HCT116 (cell line): ENCODE measurements at regions not wholly inside any gene's neighbourhood (a gene's known extent, or its start where the extent isn't known, plus 50 kb on each side); places are given as distances from the start of the nearest gene placed in this dataset.

Experiments
- ATAC-seq: fragments of 200-7000 bp; cut with Tn5 transposase; 2 replicates; pipeline ENCODE4 v1.9.1; 2020; ENCODE audit warnings: mild to moderate bottlenecking, moderate library complexity
- BruUV-seq: library from RNA; stranded (reverse); fragments of 400-500 nt; replicated peaks from 2 replicates; lab custom pipeline; 2021; lab: Mats Ljungman, UMichigan
- CTCF ChIA-PET: fragments of 300-600 bp; sonication (Branson Sonifier 250); formaldehyde crosslinking; loops from one replicate; lab custom pipeline; 2021; ENCODE audit warnings: antibody characterized with exemption; lab: Charles Lee
- POLR2A ChIA-PET: fragments of 300-600, 350-600 bp; sonication (Branson Sonifier 250); formaldehyde crosslinking; loops from one replicate; lab custom pipeline; 2021; ENCODE audit warnings: antibody characterized with exemption; lab: Charles Lee
- RAD21 ChIA-PET, 2 experiments: fragments of 300-600 bp; sonication (Branson Sonifier 250); formaldehyde crosslinking; loops; one replicate each; lab custom pipeline; 2023; ENCODE audit warnings: low total read pairs in 2 of 2; ENCODE audit not compliant: uncharacterized antibody in 2 of 2, unreplicated experiment in 2 of 2, low non-redundant PET in 1 of 2; lab: Charles Lee
- DNase-seq: peaks from one replicate; pipeline ENCODE4 v3.0.0-alpha.2; 2010; ENCODE audit warnings: low read depth, low spot score
- H2AFZ ChIP-seq: fragments of 200-600 bp; shearing (Covaris generic), sonication (generic); 2 replicates; pipeline ENCODE4 v1.6.1; 2017; ENCODE audit warnings: low read depth, mixed run types, mixed read lengths, antibody characterized with exemption, low read length; ENCODE audit not compliant: poor library complexity, severe bottlenecking
- H3K27ac ChIP-seq: 2 replicates; pipeline ENCODE4 v1.5.1; 2012; ENCODE audit warnings: low read depth, low read length
- H3K27me3 ChIP-seq: fragments of 200-600 bp; sonication (generic); 2 replicates; pipeline ENCODE4 v1.6.1; 2016; ENCODE audit warnings: mixed run types, low read length, mixed read lengths; ENCODE audit not compliant: insufficient read depth
- H3K36me3 ChIP-seq, 2 experiments: fragments of 200-500 bp in 1 of 2; fragments of 200-600 bp in 1 of 2; sonication (Bioruptor generic) in 1 of 2; sonication (generic) in 1 of 2; 2 replicates each; pipeline versions ENCODE4 v1.5.1 to v1.6.1; 2014 to 2016; ENCODE audit warnings: low read length in 2 of 2, inconsistent platforms in 1 of 2, mixed read lengths in 1 of 2, mixed run types in 1 of 2; ENCODE audit not compliant: insufficient read depth in 2 of 2, control insufficient read depth in 1 of 2
- H3K4me1 ChIP-seq, 2 experiments: fragments of 200-600 bp in 1 of 2; sonication (generic) in 1 of 2; 2 replicates each; pipeline versions ENCODE4 v1.5.1 to v1.6.1; 2012 to 2017; ENCODE audit warnings: low read length in 2 of 2, inconsistent platforms in 1 of 2, mild to moderate bottlenecking in 1 of 2, mixed read lengths in 1 of 2, mixed run types in 1 of 2, moderate library complexity in 1 of 2; ENCODE audit not compliant: insufficient read depth in 2 of 2, control insufficient read depth in 1 of 2
- H3K4me2 ChIP-seq: fragments of 200-600 bp; sonication (generic); 2 replicates; pipeline ENCODE4 v1.6.1; 2017; ENCODE audit warnings: mixed run types, low read length, mixed read lengths
- H3K4me3 ChIP-seq, 2 experiments: fragments of 200-600 bp in 1 of 2; sonication (generic) in 1 of 2; replicated peaks in 1 of 2; 2 replicates each; pipeline ENCODE4 v1.5.1; 2011 to 2016; ENCODE audit warnings: low read length in 2 of 2, control low read depth in 1 of 2, low read depth in 1 of 2, mild to moderate bottlenecking in 1 of 2, mixed read lengths in 1 of 2, mixed run types in 1 of 2
- H3K79me2 ChIP-seq: fragments of 200-600 bp; sonication (generic); 2 replicates; pipeline ENCODE4 v1.6.1; 2017; ENCODE audit warnings: mild to moderate bottlenecking, mixed run types, low read length, moderate library complexity, mixed read lengths; ENCODE audit not compliant: insufficient read depth
- H3K9ac ChIP-seq: fragments of 200-600 bp; sonication (generic); 2 replicates; pipeline ENCODE4 v1.6.1; 2016; ENCODE audit warnings: low read length, mixed read lengths
- H3K9me2 ChIP-seq: fragments of 200-600 bp; sonication (generic), shearing (Covaris generic); 2 replicates; pipeline ENCODE4 v1.6.1; 2017; ENCODE audit warnings: mixed run types, mild to moderate bottlenecking, moderate library complexity; ENCODE audit not compliant: insufficient read depth
- H3K9me3 ChIP-seq, 2 experiments: fragments of 200-500 bp in 1 of 2; fragments of 200-600 bp in 1 of 2; sonication (Bioruptor generic) in 1 of 2; sonication (generic) in 1 of 2; 2 replicates each; pipeline ENCODE4 v1.6.1; 2014 to 2017; ENCODE audit warnings: low read length in 2 of 2, mixed read lengths in 2 of 2, inconsistent platforms in 1 of 2, low read depth in 1 of 2, mild to moderate bottlenecking in 1 of 2, mixed run types in 1 of 2, moderate library complexity in 1 of 2; ENCODE audit not compliant: control insufficient read depth in 1 of 2, insufficient read depth in 1 of 2
- H4K20me1 ChIP-seq: fragments of 200-600 bp; sonication (generic), shearing (Covaris generic); 2 replicates; pipeline ENCODE4 v1.6.1; 2017; ENCODE audit warnings: mixed run types, mild to moderate bottlenecking, moderate library complexity; ENCODE audit not compliant: insufficient read depth
- ATF3 ChIP-seq: IDR thresholded peaks from 2 replicates; pipeline ENCODE4 v1.6.1; 2012
- CEBPB ChIP-seq: IDR thresholded peaks from 2 replicates; pipeline ENCODE4 v1.6.1; 2012; ENCODE audit warnings: low read depth
- CTCF ChIP-seq, 3 experiments: fragments of 200-600 bp in 1 of 3; sonication (generic) in 1 of 3; IDR thresholded peaks in 2 of 3; conservative IDR thresholded peaks in 1 of 3; 2 replicates each; pipeline ENCODE4 v1.5.1; 2012 to 2017; ENCODE audit warnings: low read depth in 2 of 3, low read length in 2 of 3, antibody characterized with exemption in 1 of 3, borderline replicate concordance in 1 of 3, control low read depth in 1 of 3, mild to moderate bottlenecking in 1 of 3, mixed read lengths in 1 of 3, mixed run types in 1 of 3, moderate library complexity in 1 of 3; ENCODE audit not compliant: insufficient read depth in 1 of 3
- EGR1 ChIP-seq: IDR thresholded peaks from 2 replicates; pipeline ENCODE4 v1.6.1; 2012; ENCODE audit warnings: low read depth
- ELF1 ChIP-seq: IDR thresholded peaks from 2 replicates; pipeline ENCODE4 v1.6.1; 2012; ENCODE audit warnings: low read depth, borderline replicate concordance
- EZH2 ChIP-seq: fragments of 200-600 bp; sonication (generic); IDR thresholded peaks from 2 replicates; pipeline ENCODE4 v1.6.1; 2017; ENCODE audit warnings: antibody characterized with exemption, mixed run types
- EZH2phosphoT487 ChIP-seq: fragments of 200-600 bp; IDR thresholded peaks from 2 replicates; pipeline ENCODE4 v1.6.1; 2018; ENCODE audit warnings: antibody characterized with exemption, borderline replicate concordance
- FOSL1 ChIP-seq: IDR thresholded peaks from 2 replicates; pipeline ENCODE4 v1.6.1; 2012; ENCODE audit warnings: low read depth
- JUND ChIP-seq: IDR thresholded peaks from 2 replicates; pipeline ENCODE4 v1.6.1; 2012
- MAX ChIP-seq: IDR thresholded peaks from 2 replicates; pipeline ENCODE4 v1.6.1; 2012
- POLR2AphosphoS5 ChIP-seq: IDR thresholded peaks from 2 replicates; pipeline ENCODE4 v1.6.1; 2011; ENCODE audit warnings: mild to moderate bottlenecking, low read depth, low read length, moderate library complexity
- RAD21 ChIP-seq: IDR thresholded peaks from 2 replicates; pipeline ENCODE4 v1.6.1; 2012; ENCODE audit warnings: low read depth, mild to moderate bottlenecking
- SIN3A ChIP-seq: IDR thresholded peaks from 2 replicates; pipeline ENCODE4 v1.6.1; 2012; ENCODE audit warnings: low read depth
- SP1 ChIP-seq: IDR thresholded peaks from 2 replicates; pipeline ENCODE4 v1.6.1; 2012; ENCODE audit warnings: low read depth
- SRF ChIP-seq: IDR thresholded peaks from 2 replicates; pipeline ENCODE4 v1.6.1; 2012; ENCODE audit warnings: low read depth
- TCF7L2 ChIP-seq: IDR thresholded peaks from 2 replicates; pipeline ENCODE4 v1.7.0; 2011; ENCODE audit warnings: borderline replicate concordance, inconsistent platforms; ENCODE audit not compliant: insufficient read depth, insufficient read length; ENCODE audit errors: extremely low read depth
- YY1 ChIP-seq: IDR thresholded peaks from 2 replicates; pipeline ENCODE4 v1.6.1; 2011; ENCODE audit warnings: low read length, low read depth, moderate library complexity, mild to moderate bottlenecking; ENCODE audit not compliant: insufficient replicate concordance; ENCODE audit errors: extremely low read depth
- ZBTB33 ChIP-seq: IDR thresholded peaks from 2 replicates; pipeline ENCODE4 v1.6.1; 2011; ENCODE audit warnings: mild to moderate bottlenecking, low read length, moderate library complexity; ENCODE audit not compliant: insufficient replicate concordance; ENCODE audit errors: extremely low read depth
- ZNF274 ChIP-seq: fragments of 200-500 bp; sonication (Bioruptor generic); IDR thresholded peaks from 2 replicates; pipeline ENCODE4 v1.6.1; 2014; ENCODE audit warnings: mild to moderate bottlenecking, low read depth, low read length, inconsistent platforms
- intact Hi-C: fragments of 100-400 bp; cut with micrococcal nuclease; formaldehyde crosslinking; loops from 2 replicates; pipeline ENCODE4 v1.10.0; 2022

GRCh38 chr5:71865665-71866320 lies 146.7 kb downstream of the CARTPT start:
- BruUV-seq: no TSS peak
- POLR2A ChIA-PET: no interaction called here
- Histone ChIP-seq H4K20me1 (no peaks in the 10 kb centered on the region), H3K27ac (no peak overlapping the region), H3K27me3 (no peaks in the 10 kb centered on the region), H3K9ac (no peak overlapping the region), H3K36me3 (no peaks in the 10 kb centered on the region), H2AFZ (no peak overlapping the region), H3K9me2 (no peaks in the 10 kb centered on the region), H3K9me3 (no peaks in the 10 kb centered on the region), H3K4me2 (no peak overlapping the region), H3K79me2 (no peaks in the 10 kb centered on the region), H3K4me3 (no peak overlapping the region), H3K4me1 (no peaks in the 10 kb centered on the region)
- RAD21 ChIA-PET: interaction anchor here in 1 of 2 experiments (0.5 kb wide), 1 partner anchor 80 kb away, joined by 3 read pairs; no protein-coding TSS in a partner anchor
- intact Hi-C loops: no loop called here
- CTCF ChIA-PET: no interaction called here
- ATAC-seq (no peak), DNase-seq (no peak)
- TF ChIP-seq RAD21 (no peak), MAX (no peak), ZBTB33 (no peak), ELF1 (no peak), TCF7L2 (no peak), EGR1 (no peak), SIN3A (no peak), CTCF (IDR thresholded peaks at IDR 0.05 in 2 of 3, conservative IDR thresholded peaks at IDR 0.05 in 1 of 3; ENCODE audit: borderline replicate concordance in 1 of 3, insufficient read depth in 1 of 3, low read depth in 2 of 3, low read length in 2 of 3) (no peak), YY1 (no peak), ATF3 (no peak), FOSL1 (no peak), CEBPB (no peak), POLR2AphosphoS5 (no peak), JUND (no peak), SP1 (no peak), ZNF274 (no peak), SRF (no peak), EZH2 (no peak), EZH2phosphoT487 (no peak)
